ENCODE measurements at regions not wholly inside any gene's neighbourhood (a gene's known extent, or its start where the extent isn't known, plus 50 kb on each side); places are given as distances from the start of the nearest gene placed in this dataset.

DNA sequence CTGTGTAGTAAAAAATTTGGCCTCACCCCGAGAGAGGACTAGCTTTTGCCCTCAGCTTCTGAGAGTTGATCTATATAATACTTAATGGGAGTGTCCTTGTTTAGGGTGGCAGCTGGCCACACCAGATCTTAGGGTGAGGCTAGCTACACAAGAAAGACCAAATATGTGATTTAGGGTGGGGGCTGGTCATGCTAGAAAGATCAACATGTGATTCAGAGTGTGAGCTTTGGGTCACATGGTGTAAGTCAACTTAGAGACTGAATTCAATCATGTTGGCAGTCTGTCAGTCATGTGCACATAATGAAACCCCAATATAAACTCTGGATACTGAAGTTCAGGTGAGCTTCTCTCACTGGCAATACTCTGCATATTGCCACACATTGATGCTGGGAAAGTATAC, 120.7 kb upstream of the DAZL start:
- Histone ChIP-seq H3K27me3 (no peaks in the 10 kb centered on the region), H3K4me3 (no peak overlapping the region), H3K27ac (no peak overlapping the region), H3K9me3 (replicated peaks) (no peaks in the 10 kb centered on the region), H3K4me1 (no peaks in the 10 kb centered on the region), H3K36me3 (no peaks in the 10 kb centered on the region)
- no peak for DNase-seq

- no peaks in the 10 kb centered on the region for H3K9me3 ChIP-seq (replicated peaks)
- no peaks in the 10 kb centered on the region for H3K36me3 ChIP-seq
- H3K4me1 ChIP-seq = no peaks in the 10 kb centered on the region
- H3K27me3 ChIP-seq = no peaks in the 10 kb centered on the region
- no peak overlapping the region for H3K4me3 ChIP-seq
- no peak overlapping the region for H3K27ac ChIP-seq
- no peak for DNase-seq
These were observed 123.8 kb upstream of the DAZL start for GRCh38 chr3:16728770-16729745.

- no peaks in the 10 kb centered on the region for H3K27me3 ChIP-seq
- no peak overlapping the region for H3K4me3 ChIP-seq
- H3K36me3 ChIP-seq = no peaks in the 10 kb centered on the region
- no peaks in the 10 kb centered on the region; the same call in 1 of the 2 replicates for H3K9me3 ChIP-seq (replicated peaks)
- H3K27ac ChIP-seq = no peak overlapping the region
- no peaks in the 10 kb centered on the region for H3K4me1 ChIP-seq
- no peak for DNase-seq
These were observed 133.2 kb upstream of the DAZL start for GRCh38 chr3:16738451-16738850.

DNA sequence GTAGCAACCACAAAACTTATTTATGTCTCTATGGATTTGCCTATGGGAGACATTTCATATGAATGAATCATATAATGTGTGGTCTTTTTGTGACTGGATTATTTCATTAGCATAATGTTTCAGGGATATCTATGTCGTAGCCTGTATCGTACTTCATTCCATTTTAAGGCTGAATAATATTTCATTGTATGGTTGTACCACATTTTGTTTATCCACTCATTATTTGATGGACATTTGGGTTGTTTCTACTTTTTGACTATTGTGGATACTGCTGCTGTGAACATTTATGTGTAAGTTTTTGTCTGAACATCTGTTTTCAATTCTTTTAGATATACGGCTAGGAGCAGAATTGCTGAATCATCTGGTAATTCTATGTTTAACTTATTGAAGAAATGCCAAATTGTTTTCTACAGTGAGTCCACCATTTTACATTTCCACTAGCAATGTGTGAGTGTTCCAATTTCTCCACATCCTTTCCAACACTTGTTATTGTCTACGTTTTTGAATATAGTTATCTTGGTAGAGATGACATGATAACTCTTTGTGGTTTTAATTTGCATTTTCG, 134.4 kb upstream of the DAZL start:
- Histone ChIP-seq H3K27ac (no peak overlapping the region), H3K4me3 (no peak overlapping the region), H3K4me1 (no peaks in the 10 kb centered on the region), H3K36me3 (no peaks in the 10 kb centered on the region), H3K27me3 (no peaks in the 10 kb centered on the region), H3K9me3 (replicated peaks) (no peaks in the 10 kb centered on the region; the same call in 1 of the 2 replicates)
- no peak for DNase-seq

DNA sequence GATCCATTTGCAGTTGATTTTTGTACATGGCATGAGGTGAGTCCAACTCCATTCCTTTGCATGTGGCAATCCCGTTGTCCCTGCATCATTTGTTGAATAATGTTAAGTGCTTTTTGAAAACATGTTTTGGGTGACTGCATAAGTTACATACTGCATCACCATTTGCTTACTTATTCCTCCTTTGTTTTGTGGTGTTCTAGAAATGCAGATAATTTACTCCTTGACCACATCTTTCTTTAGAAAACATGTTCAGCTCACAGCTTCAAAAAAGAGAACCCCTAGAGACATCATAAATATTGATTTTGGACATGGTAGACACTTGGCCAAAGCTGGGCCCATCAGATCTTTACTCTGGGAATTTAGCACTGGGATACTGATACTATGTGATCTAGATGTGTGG, 135.3 kb upstream of the DAZL start:
- DNase-seq = no peak
- no peaks in the 10 kb centered on the region for H3K36me3 ChIP-seq
- no peaks in the 10 kb centered on the region for H3K4me1 ChIP-seq
- no peaks in the 10 kb centered on the region for H3K27me3 ChIP-seq
- no peak overlapping the region for H3K27ac ChIP-seq
- H3K4me3 ChIP-seq = no peak overlapping the region
- H3K9me3 ChIP-seq (replicated peaks) = no peaks in the 10 kb centered on the region; the same call in 1 of the 2 replicates

GRCh38 chr3:16741103-16741758, 136.0 kb upstream of the DAZL start:
- DNase-seq = no peak
- Histone ChIP-seq H3K9me3 (replicated peaks) (no peaks in the 10 kb centered on the region; the same call in 1 of the 2 replicates), H3K36me3 (no peaks in the 10 kb centered on the region), H3K27me3 (no peaks in the 10 kb centered on the region), H3K27ac (no peak overlapping the region), H3K4me1 (no peaks in the 10 kb centered on the region), H3K4me3 (no peak overlapping the region)

- Histone ChIP-seq H3K36me3 (no peaks in the 10 kb centered on the region), H3K4me1 (no peaks in the 10 kb centered on the region), H3K27me3 (no peaks in the 10 kb centered on the region), H3K27ac (no peak overlapping the region), H3K9me3 (replicated peaks) (no peaks in the 10 kb centered on the region; the same call in 1 of the 2 replicates), H3K4me3 (no peak overlapping the region)
- no peak for DNase-seq
These were observed 136.7 kb upstream of the DAZL start for GRCh38 chr3:16741890-16742289.

DNA sequence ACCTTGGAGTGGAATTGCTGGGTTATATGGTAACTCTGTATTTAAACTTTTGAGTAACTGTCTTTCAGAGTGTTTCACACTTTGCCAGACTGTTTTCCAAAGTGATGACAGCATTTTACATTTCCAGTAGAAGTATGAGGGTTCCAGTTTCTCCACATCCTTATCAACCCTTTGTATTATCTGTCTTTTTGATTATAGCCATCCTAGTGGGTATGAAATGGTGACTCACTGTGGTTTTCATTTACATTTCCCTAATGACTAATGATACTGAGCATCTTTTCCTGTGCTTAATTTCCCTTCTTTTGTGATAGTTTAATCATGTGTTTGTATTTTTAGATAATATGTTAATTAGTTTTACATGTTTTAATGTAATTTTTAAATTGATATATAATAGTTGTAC, 138.1 kb upstream of the DAZL start:
- Histone ChIP-seq H3K4me3 (no peak overlapping the region), H3K9me3 (replicated peaks) (no peaks in the 10 kb centered on the region; the same call in 1 of the 2 replicates), H3K27me3 (no peaks in the 10 kb centered on the region)

DNA sequence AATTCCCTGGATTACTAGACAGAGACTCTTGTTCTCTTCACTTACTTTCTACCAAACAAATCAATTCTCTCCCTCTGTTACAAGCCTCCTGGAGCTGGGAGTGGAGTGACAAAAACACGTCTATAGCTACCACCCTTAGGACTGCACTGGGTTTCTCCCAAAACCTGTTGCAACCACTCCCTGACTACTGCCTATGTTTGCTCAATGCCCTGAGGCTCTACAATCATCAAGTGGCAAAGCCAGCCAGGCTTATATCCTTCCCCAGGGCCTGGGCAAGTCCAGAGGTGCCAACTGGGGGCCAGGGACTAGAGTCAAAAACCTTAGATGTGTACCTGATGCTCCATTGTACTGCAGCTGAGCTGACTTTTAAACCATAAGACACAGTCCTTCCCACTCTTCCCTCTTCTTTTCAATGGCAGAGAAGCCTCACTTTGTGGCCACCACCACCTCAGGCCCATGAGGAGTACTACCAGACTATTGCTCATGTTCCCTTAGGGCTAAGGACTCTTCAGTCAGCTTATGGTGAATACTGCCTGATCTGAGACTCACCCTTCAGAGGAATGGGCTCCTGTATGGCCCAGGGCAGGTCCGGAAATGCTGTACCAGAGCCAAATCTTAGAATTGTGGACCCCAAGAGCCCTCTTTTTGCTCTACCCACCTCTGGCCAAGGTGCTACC, 125.4 kb upstream of the PLCL2 start:
- Histone ChIP-seq H3K4me3 (no peak overlapping the region), H3K27ac (no peak overlapping the region)

More for the DNA sequence above, 138.1 kb upstream of the DAZL start:
- Histone ChIP-seq H3K36me3 (no peaks in the 10 kb centered on the region), H3K27ac (no peak overlapping the region), H3K4me1 (no peaks in the 10 kb centered on the region)
- DNase-seq = no peak

DNA sequence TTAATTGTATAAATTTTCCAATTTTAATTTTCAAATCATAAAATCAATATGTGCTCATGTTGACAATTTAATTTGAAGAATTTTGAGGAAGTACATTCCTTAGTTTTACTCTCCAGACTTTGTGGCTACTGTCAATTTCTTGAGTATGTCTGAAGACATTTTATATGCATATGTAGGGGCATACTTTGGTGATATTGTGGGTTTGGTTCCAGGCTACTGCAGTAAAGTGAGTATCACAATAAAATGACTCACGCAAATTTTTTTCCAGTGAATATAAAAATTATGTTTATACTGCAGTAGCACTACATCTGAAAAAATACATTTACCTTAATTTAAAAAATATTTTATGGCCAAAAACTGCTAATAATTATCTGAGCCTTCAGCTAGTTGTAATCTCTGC, 123.2 kb upstream of the PLCL2 start:
- H3K27ac ChIP-seq = no peak overlapping the region
- no peaks in the 10 kb centered on the region for H3K4me1 ChIP-seq
- no peaks in the 10 kb centered on the region for H3K27me3 ChIP-seq
- H3K36me3 ChIP-seq = no peaks in the 10 kb centered on the region
- H3K9me3 ChIP-seq (replicated peaks) = no peaks in the 10 kb centered on the region
- DNase-seq = no peak
- H3K4me3 ChIP-seq = no peak overlapping the region

More for the DNA sequence above, 125.4 kb upstream of the PLCL2 start:
- Histone ChIP-seq H3K4me1 (no peaks in the 10 kb centered on the region), H3K9me3 (replicated peaks) (no peaks in the 10 kb centered on the region), H3K27me3 (no peaks in the 10 kb centered on the region), H3K36me3 (no peaks in the 10 kb centered on the region)
- no peak for DNase-seq

DNA sequence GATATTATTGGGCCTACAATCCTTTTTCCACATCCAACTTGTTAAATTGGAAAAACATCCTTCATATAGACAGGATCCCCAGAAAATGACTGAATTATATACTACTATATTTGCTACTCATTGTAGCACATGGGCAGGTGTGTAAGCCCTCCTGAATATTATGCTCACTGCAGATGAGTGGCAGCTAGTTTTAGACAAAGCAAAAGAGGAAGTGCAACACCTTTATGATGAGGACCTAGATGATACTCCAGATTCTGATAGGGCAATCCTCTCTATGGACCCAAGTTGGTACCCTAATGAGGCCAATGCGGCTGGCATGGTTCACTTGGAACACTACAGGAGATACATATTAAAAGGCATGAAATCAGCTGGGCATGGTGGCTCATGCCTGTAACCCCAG, 119.1 kb upstream of the PLCL2 start:
- no peaks in the 10 kb centered on the region for H3K9me3 ChIP-seq (replicated peaks)
- DNase-seq = no peak
- H3K4me3 ChIP-seq = no peak overlapping the region
- H3K27me3 ChIP-seq = no peaks in the 10 kb centered on the region
- no peaks in the 10 kb centered on the region for H3K4me1 ChIP-seq
- no peak overlapping the region for H3K27ac ChIP-seq
- no peaks in the 10 kb centered on the region for H3K36me3 ChIP-seq

DNA sequence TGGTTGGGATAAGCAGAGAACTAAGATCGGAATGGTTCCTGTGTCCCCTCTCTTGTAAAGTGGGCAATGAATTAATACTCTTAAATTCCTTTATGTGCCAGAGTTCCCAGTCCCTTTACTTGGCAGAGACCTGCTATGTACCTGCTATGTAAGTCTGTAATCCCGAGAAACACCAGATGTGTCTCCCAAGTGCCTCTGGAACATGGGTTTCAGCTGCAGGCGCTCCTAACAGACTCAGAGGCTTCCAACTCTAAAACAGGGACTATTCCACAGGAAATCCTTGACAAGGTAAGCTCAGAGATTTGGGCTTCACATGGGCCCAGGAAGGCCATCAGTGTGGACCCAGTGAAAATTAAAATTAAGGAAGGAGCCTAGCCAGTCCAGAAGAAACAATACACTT, 117.7 kb upstream of the PLCL2 start:
- Histone ChIP-seq H3K4me1 (no peaks in the 10 kb centered on the region), H3K9me3 (replicated peaks) (no peaks in the 10 kb centered on the region), H3K4me3 (no peak overlapping the region), H3K27ac (no peak overlapping the region), H3K27me3 (no peaks in the 10 kb centered on the region), H3K36me3 (no peaks in the 10 kb centered on the region)
- DNase-seq = no peak

DNA sequence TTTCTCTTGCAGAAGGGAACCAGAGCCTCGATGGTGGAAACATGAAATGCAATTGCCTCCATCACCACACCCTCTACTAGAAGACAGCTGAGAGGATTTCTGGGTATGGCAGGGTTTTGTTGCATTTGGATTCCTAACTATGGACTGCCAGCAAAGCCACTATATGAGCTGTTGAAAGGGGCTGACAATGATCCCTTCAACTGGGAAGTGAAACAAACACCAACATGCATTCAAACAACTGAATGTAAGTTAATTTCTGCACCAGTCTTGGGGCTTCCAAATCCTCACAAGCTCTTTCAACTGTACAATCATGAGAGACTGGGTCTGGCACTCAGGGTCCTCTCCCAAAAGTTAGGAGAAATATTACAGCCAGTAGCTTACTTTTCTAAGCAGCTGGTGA, 116.7 kb upstream of the PLCL2 start:
- Histone ChIP-seq H3K9me3 (replicated peaks) (no peaks in the 10 kb centered on the region), H3K4me3 (no peak overlapping the region), H3K36me3 (no peaks in the 10 kb centered on the region), H3K27me3 (no peaks in the 10 kb centered on the region), H3K27ac (no peak overlapping the region), H3K4me1 (no peaks in the 10 kb centered on the region)
- DNase-seq = no peak

- H3K36me3 ChIP-seq = no peaks in the 10 kb centered on the region
- no peaks in the 10 kb centered on the region for H3K27me3 ChIP-seq
- H3K4me3 ChIP-seq = no peak overlapping the region
- peak; percentile 22 to 48 for DNase-seq
- H3K27ac ChIP-seq = no peak overlapping the region
- H3K4me1 ChIP-seq = no peaks in the 10 kb centered on the region
- no peaks in the 10 kb centered on the region for H3K9me3 ChIP-seq (replicated peaks)
These were observed 115.8 kb upstream of the PLCL2 start for GRCh38 chr3:16768956-16769355.

GRCh38 chr3:16769525-16769924, 115.2 kb upstream of the PLCL2 start:
- Histone ChIP-seq H3K4me3 (no peak overlapping the region), H3K36me3 (no peaks in the 10 kb centered on the region), H3K27me3 (no peaks in the 10 kb centered on the region), H3K9me3 (replicated peaks) (no peaks in the 10 kb centered on the region), H3K27ac (no peak overlapping the region), H3K4me1 (no peaks in the 10 kb centered on the region)
- no peak for DNase-seq

Data from SJCRH30 (cell line).